ENCODE measurements at regions not wholly inside any gene's neighbourhood (a gene's known extent, or its start where the extent isn't known, plus 50 kb on each side); places are given as distances from the start of the nearest gene placed in this dataset.

DNA sequence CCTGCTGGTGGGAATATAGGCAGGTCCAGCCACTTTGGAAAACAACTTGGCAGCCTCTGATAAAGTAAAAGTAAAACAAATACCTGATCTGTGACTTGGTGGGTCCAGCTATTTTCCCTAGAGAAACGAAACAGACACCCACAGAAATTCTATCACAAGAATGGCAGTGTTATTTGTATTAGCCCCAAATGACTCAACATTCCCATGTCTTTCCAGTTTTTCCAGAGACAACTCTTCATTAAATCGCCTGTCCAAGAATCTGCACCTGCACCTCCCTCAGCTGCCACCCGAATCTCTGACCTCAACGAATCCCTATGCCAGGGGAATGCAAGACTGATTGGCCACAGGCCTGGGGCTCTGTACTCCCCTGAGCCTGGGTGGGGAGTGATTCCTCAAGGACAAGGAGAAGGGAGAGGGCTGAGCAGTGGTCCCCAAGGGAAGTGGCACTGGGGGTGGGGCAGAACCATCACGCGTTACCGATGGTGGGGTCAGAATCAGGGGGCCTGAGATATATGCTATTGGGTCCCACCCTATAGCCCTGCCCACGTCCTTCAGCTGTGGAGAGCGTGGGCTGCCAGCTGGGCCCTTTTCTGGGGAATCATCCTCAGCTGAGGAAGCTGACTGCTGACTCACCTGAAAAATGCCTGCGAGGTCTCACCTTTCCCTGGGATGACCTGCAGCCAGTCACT, 553.0 kb downstream of the PTPRU start:
- no peaks in the 10 kb centered on the region for H3K9me2 ChIP-seq (replicated peaks; ENCODE audit: low read depth, low read length)
- no peaks in the 10 kb centered on the region for H3K9me3 ChIP-seq (ENCODE audit: insufficient read depth, low read depth, low read length)
- H3K4me2 ChIP-seq (ENCODE audit: low read depth, low read length, poor library complexity, severe bottlenecking): no peak overlapping the region
- H3K36me3 ChIP-seq (ENCODE audit: insufficient read depth, low read length): no peaks in the 10 kb centered on the region
- no peak for TF ChIP-seq EZH2phosphoT487 (IDR thresholded peaks at IDR 0.05; ENCODE audit: borderline replicate concordance)
- TF ChIP-seq, protein P1, sequence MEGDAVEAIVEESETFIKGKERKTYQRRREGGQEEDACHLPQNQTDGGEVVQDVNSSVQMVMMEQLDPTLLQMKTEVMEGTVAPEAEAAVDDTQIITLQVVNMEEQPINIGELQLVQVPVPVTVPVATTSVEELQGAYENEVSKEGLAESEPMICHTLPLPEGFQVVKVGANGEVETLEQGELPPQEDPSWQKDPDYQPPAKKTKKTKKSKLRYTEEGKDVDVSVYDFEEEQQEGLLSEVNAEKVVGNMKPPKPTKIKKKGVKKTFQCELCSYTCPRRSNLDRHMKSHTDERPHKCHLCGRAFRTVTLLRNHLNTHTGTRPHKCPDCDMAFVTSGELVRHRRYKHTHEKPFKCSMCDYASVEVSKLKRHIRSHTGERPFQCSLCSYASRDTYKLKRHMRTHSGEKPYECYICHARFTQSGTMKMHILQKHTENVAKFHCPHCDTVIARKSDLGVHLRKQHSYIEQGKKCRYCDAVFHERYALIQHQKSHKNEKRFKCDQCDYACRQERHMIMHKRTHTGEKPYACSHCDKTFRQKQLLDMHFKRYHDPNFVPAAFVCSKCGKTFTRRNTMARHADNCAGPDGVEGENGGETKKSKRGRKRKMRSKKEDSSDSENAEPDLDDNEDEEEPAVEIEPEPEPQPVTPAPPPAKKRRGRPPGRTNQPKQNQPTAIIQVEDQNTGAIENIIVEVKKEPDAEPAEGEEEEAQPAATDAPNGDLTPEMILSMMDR (conservative IDR thresholded peaks at IDR 0.05; ENCODE audit: low read length): no peak
- H3K27me3 ChIP-seq (ENCODE audit: insufficient read depth, low read length, poor library complexity, severe bottlenecking): no peaks in the 10 kb centered on the region
- H3F3A ChIP-seq (ENCODE audit: low read depth): no peaks in the 10 kb centered on the region
- no peaks in the 10 kb centered on the region for H4K20me1 ChIP-seq (ENCODE audit: insufficient read depth, low read length, poor library complexity, severe bottlenecking)
- no peaks in the 10 kb centered on the region for H3K79me2 ChIP-seq (ENCODE audit: insufficient read depth, low read length)
- no peaks in the 10 kb centered on the region for H3K4me1 ChIP-seq (ENCODE audit: insufficient read depth, low read length, poor library complexity, severe bottlenecking)
- H3K4me3 ChIP-seq (ENCODE audit: low read length, poor library complexity, severe bottlenecking): no peak overlapping the region
- no peak overlapping the region for H3K9ac ChIP-seq (ENCODE audit: low read depth, low read length, poor library complexity, severe bottlenecking)
- H2AFZ ChIP-seq (ENCODE audit: low read length): no peak overlapping the region

- H3K4me1 ChIP-seq (ENCODE audit: insufficient read depth, low read length, poor library complexity, severe bottlenecking): no peaks in the 10 kb centered on the region
Measured at GRCh38 chr1:29786791-29787732, 550.7 kb downstream of the PTPRU start.

DNA sequence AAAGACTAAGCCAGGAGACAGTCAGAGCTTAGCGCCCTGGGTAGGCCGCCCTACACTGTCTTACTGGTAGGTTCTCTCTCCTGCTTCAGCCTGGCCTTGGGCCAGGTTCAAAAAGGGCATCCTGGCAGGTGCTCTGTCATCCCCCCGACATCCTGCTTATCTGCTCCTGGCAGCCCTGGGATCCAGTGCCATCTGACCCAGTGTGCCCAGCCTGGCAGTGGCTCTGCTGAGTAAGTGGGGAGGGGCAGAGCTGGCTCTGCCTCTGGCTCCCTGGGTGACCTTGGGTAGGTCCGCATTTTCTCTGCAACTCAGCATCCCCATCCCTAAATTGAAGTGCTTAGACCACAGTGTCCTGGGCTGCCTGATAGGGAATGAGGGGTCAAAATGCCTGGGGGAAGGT, 549.9 kb downstream of the PTPRU start:
- no peaks in the 10 kb centered on the region for H3K27me3 ChIP-seq (ENCODE audit: insufficient read depth, low read length, poor library complexity, severe bottlenecking)
- no peaks in the 10 kb centered on the region for H3K36me3 ChIP-seq (ENCODE audit: insufficient read depth, low read length)
- H3F3A ChIP-seq (ENCODE audit: low read depth): no peaks in the 10 kb centered on the region
- H3K9me2 ChIP-seq (replicated peaks; ENCODE audit: low read depth, low read length): no peaks in the 10 kb centered on the region
- TF ChIP-seq, protein P1 (conservative IDR thresholded peaks at IDR 0.05; ENCODE audit: low read length): no peak
- no peak for TF ChIP-seq EZH2phosphoT487 (IDR thresholded peaks at IDR 0.05; ENCODE audit: borderline replicate concordance)
- no peaks in the 10 kb centered on the region for H3K9me3 ChIP-seq (ENCODE audit: insufficient read depth, low read depth, low read length)
- H3K9ac ChIP-seq (ENCODE audit: low read depth, low read length, poor library complexity, severe bottlenecking): no peak overlapping the region
- H3K4me2 ChIP-seq (ENCODE audit: low read depth, low read length, poor library complexity, severe bottlenecking): no peak overlapping the region
- H4K20me1 ChIP-seq (ENCODE audit: insufficient read depth, low read length, poor library complexity, severe bottlenecking): no peaks in the 10 kb centered on the region
- no peak overlapping the region for H3K4me3 ChIP-seq (ENCODE audit: low read length, poor library complexity, severe bottlenecking)
- H2AFZ ChIP-seq (ENCODE audit: low read length): no peak overlapping the region
- H3K79me2 ChIP-seq (ENCODE audit: insufficient read depth, low read length): no peaks in the 10 kb centered on the region
- no peaks in the 10 kb centered on the region for H3K4me1 ChIP-seq (ENCODE audit: insufficient read depth, low read length, poor library complexity, severe bottlenecking)

More at GRCh38 chr1:29786791-29787732, 550.7 kb downstream of the PTPRU start:
- no peak overlapping the region for H3K4me3 ChIP-seq (ENCODE audit: low read length, poor library complexity, severe bottlenecking)
- no peaks in the 10 kb centered on the region for H4K20me1 ChIP-seq (ENCODE audit: insufficient read depth, low read length, poor library complexity, severe bottlenecking)
- H3K9ac ChIP-seq (ENCODE audit: low read depth, low read length, poor library complexity, severe bottlenecking): no peak overlapping the region
- no peaks in the 10 kb centered on the region for H3K27me3 ChIP-seq (ENCODE audit: insufficient read depth, low read length, poor library complexity, severe bottlenecking)
- no peaks in the 10 kb centered on the region for H3K9me2 ChIP-seq (replicated peaks; ENCODE audit: low read depth, low read length)
- H3K4me2 ChIP-seq (ENCODE audit: low read depth, low read length, poor library complexity, severe bottlenecking): no peak overlapping the region
- H3F3A ChIP-seq (ENCODE audit: low read depth): no peaks in the 10 kb centered on the region
- TF ChIP-seq EZH2phosphoT487 (IDR thresholded peaks at IDR 0.05; ENCODE audit: borderline replicate concordance): no peak
- TF ChIP-seq, protein P1 (conservative IDR thresholded peaks at IDR 0.05; ENCODE audit: low read length): no peak
- no peaks in the 10 kb centered on the region for H3K9me3 ChIP-seq (ENCODE audit: insufficient read depth, low read depth, low read length)
- H3K79me2 ChIP-seq (ENCODE audit: insufficient read depth, low read length): no peaks in the 10 kb centered on the region
- H2AFZ ChIP-seq (ENCODE audit: low read length): no peak overlapping the region
- no peaks in the 10 kb centered on the region for H3K36me3 ChIP-seq (ENCODE audit: insufficient read depth, low read length)
